Nephron (organoid): ENCODE measurements at regions not wholly inside any gene's neighbourhood (a gene's known extent, or its start where the extent isn't known, plus 50 kb on each side); places are given as distances from the start of the nearest gene placed in this dataset.

Experiments
- H3K27ac Mint-ChIP-seq, 3 experiments: 2 replicates each; pipeline ENCODE4 v1.8.0; 2020; ENCODE audit warnings: mixed read lengths in 3 of 3, mild to moderate bottlenecking in 2 of 3, moderate library complexity in 1 of 3
- H3K27me3 Mint-ChIP-seq: 2 replicates; pipeline ENCODE4 v1.8.0; 2021; ENCODE audit warnings: low read depth, mild to moderate bottlenecking, moderate library complexity, mixed read lengths
- H3K36me3 Mint-ChIP-seq: 2 replicates; pipeline ENCODE4 v1.8.0; 2020; ENCODE audit warnings: low read depth, mixed read lengths
- H3K4me1 Mint-ChIP-seq: 2 replicates; pipeline ENCODE4 v1.8.0; 2020; ENCODE audit warnings: mixed read lengths
- H3K4me3 Mint-ChIP-seq, 3 experiments: 2 replicates each; pipeline ENCODE4 v1.8.0; 2020; ENCODE audit warnings: mild to moderate bottlenecking in 3 of 3, mixed read lengths in 3 of 3, moderate library complexity in 2 of 3
- H3K9me3 Mint-ChIP-seq: 2 replicates; pipeline ENCODE4 v1.8.0; 2020; ENCODE audit warnings: mixed read lengths
- TF ChIP-seq, protein P1 (sequence below), 3 experiments: fragments of 200-600 bp; sonication (generic); IDR thresholded peaks; one replicate each; pipeline ENCODE4 v1.5.0; 2021; ENCODE audit warnings: antibody characterized with exemption in 3 of 3; ENCODE audit not compliant: unreplicated experiment in 3 of 3

- Mint-ChIP-seq H3K27ac (peak overlapping the region; percentile 100), H3K4me1 (peaks cover 55% of the 10 kb centered on the region), H3K4me3 (peak overlapping the region; percentile 87 to 95 (median 91)), H3K9me3 (no peaks in the 10 kb centered on the region), H3K27me3 (no peaks in the 10 kb centered on the region), H3K36me3 (no peaks in the 10 kb centered on the region)
- TF ChIP-seq, protein P1, sequence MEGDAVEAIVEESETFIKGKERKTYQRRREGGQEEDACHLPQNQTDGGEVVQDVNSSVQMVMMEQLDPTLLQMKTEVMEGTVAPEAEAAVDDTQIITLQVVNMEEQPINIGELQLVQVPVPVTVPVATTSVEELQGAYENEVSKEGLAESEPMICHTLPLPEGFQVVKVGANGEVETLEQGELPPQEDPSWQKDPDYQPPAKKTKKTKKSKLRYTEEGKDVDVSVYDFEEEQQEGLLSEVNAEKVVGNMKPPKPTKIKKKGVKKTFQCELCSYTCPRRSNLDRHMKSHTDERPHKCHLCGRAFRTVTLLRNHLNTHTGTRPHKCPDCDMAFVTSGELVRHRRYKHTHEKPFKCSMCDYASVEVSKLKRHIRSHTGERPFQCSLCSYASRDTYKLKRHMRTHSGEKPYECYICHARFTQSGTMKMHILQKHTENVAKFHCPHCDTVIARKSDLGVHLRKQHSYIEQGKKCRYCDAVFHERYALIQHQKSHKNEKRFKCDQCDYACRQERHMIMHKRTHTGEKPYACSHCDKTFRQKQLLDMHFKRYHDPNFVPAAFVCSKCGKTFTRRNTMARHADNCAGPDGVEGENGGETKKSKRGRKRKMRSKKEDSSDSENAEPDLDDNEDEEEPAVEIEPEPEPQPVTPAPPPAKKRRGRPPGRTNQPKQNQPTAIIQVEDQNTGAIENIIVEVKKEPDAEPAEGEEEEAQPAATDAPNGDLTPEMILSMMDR (IDR thresholded peaks at IDR 0.05; ENCODE audit: unreplicated experiment in 3 of 3), result no peak
These were observed 258.2 kb upstream of the STARD13 start for GRCh38 chr13:33543631-33544265.

- peak overlapping the region; percentile 100 for H3K27ac Mint-ChIP-seq
- TF ChIP-seq, protein P1 (IDR thresholded peaks at IDR 0.05; ENCODE audit: unreplicated experiment in 3 of 3), result no peak
- no peaks in the 10 kb centered on the region for H3K27me3 Mint-ChIP-seq
- peaks cover 55% of the 10 kb centered on the region for H3K4me1 Mint-ChIP-seq
- no peaks in the 10 kb centered on the region for H3K36me3 Mint-ChIP-seq
- H3K9me3 Mint-ChIP-seq, result no peaks in the 10 kb centered on the region
- peak overlapping the region in 2 of 3 experiments; percentile 51 to 87 for H3K4me3 Mint-ChIP-seq
These were observed 258.8 kb upstream of the STARD13 start for GRCh38 chr13:33544308-33544707.

- TF ChIP-seq, protein P1 (IDR thresholded peaks at IDR 0.05; ENCODE audit: unreplicated experiment in 3 of 3), result no peak
- Mint-ChIP-seq H3K27ac (peak overlapping the region; percentile 82 to 93 (median 82)), H3K27me3 (no peaks in the 10 kb centered on the region), H3K4me1 (peaks cover 50% of the 10 kb centered on the region), H3K9me3 (no peaks in the 10 kb centered on the region), H3K4me3 (peak overlapping the region in 2 of 3 experiments; percentile 36 to 56), H3K36me3 (no peaks in the 10 kb centered on the region)
These were observed 259.9 kb upstream of the STARD13 start for GRCh38 chr13:33545492-33545891.

GRCh38 chr13:33547035-33547434 is 261.5 kb upstream of the STARD13 start:
- Mint-ChIP-seq H3K36me3 (no peaks in the 10 kb centered on the region), H3K4me3 (no peak overlapping the region), H3K27me3 (no peaks in the 10 kb centered on the region), H3K27ac (peak overlapping the region in 2 of 3 experiments; percentile 1 to 29), H3K9me3 (no peaks in the 10 kb centered on the region), H3K4me1 (peaks cover 34% of the 10 kb centered on the region)
- TF ChIP-seq, protein P1 (IDR thresholded peaks at IDR 0.05; ENCODE audit: unreplicated experiment in 3 of 3), result no peak

- TF ChIP-seq, protein P1 (IDR thresholded peaks at IDR 0.05; ENCODE audit: unreplicated experiment in 3 of 3), result no peak
- Mint-ChIP-seq H3K36me3 (no peaks in the 10 kb centered on the region), H3K4me3 (no peak overlapping the region), H3K27me3 (no peaks in the 10 kb centered on the region), H3K4me1 (peaks cover 26% of the 10 kb centered on the region), H3K9me3 (no peaks in the 10 kb centered on the region), H3K27ac (no peak overlapping the region)
These were observed 262.5 kb upstream of the STARD13 start for GRCh38 chr13:33548069-33548468.

DNA sequence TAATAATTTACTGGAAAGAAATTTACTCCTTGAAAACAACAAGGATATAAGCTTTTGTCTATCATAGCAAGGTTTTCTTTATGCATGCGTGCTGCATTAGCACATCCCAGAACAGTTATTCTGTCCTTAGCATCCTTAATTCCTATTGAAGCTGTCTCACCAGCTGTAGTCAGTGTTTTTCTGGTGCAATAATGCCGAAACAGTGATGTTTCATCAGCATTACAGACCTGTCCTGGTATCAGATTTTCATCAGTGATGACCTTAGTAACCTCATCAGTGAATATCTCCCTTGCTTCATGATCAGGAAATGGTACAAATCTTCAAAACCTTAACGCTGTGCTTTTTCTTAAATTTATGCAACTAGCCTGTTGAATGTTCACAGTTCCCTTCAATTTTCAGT is 264.7 kb upstream of the STARD13 start:
- no peak overlapping the region for H3K27ac Mint-ChIP-seq
- no peak overlapping the region for H3K4me3 Mint-ChIP-seq
- H3K9me3 Mint-ChIP-seq, result no peaks in the 10 kb centered on the region
- no peaks in the 10 kb centered on the region for H3K27me3 Mint-ChIP-seq
- peaks cover 11% of the 10 kb centered on the region for H3K4me1 Mint-ChIP-seq
- H3K36me3 Mint-ChIP-seq, result no peaks in the 10 kb centered on the region
- TF ChIP-seq, protein P1 (IDR thresholded peaks at IDR 0.05; ENCODE audit: unreplicated experiment in 3 of 3), result no peak
